Pancreas (tissue), 10 donors: ENCODE measurements at regions not wholly inside any gene's neighbourhood (a gene's known extent, or its start where the extent isn't known, plus 50 kb on each side); places are given as distances from the start of the nearest gene placed in this dataset.

Experiments
- ATAC-seq, 4 donors: fragments of 200-7000 bp; cut with Tn5 transposase; one replicate each; pipeline versions ENCODE4 v1.8.0 to v1.9.1; 2020; ENCODE audit warnings: mild to moderate bottlenecking in 4 of 4, moderate library complexity in 4 of 4
- DNase-seq, 6 donors: peaks; one replicate each; pipeline ENCODE4 v3.0.0-alpha.2; 2020
- FAIRE-seq: peaks from 2 replicates; lab custom pipeline; 2012; peaks lifted over from hg19 to GRCh38; lab: Jason Lieb, UNC
- H3K27ac ChIP-seq, 4 donors: fragments of 200-600 bp; sonication (generic); 1 replicate in 3 of 4; 2 replicates in 1 of 4; pipeline versions ENCODE4 v1.5.0 to v1.8.0; 2020
- H3K27me3 ChIP-seq, 4 donors: fragments of 200-600 bp; one replicate each; pipeline ENCODE4 v1.8.0; 2021
- H3K36me3 ChIP-seq, 3 donors: fragments of 200-600 bp; sonication (generic) in 1 of 3; one replicate each; pipeline versions ENCODE4 v1.5.0 to v1.8.0; 2020 to 2021
- H3K4me1 ChIP-seq, 3 donors: fragments of 200-600 bp; one replicate each; pipeline ENCODE4 v1.8.0; 2021
- H3K4me3 ChIP-seq, 4 donors: fragments of 200-600 bp; sonication (generic) in 2 of 4; one replicate each; pipeline versions ENCODE4 v1.5.0 to v1.8.0; 2020 to 2021
- H3K9me3 ChIP-seq, 4 donors: fragments of 200-600 bp; one replicate each; pipeline ENCODE4 v1.8.0; 2021
- WGBS, 2 donors: extraction: QIAGEN DNeasy Blood & Tissue Kit; methylation state at CpG; one replicate each; pipeline ENCODE4 v1.1.7; 2013; 5-methylcytosine and 5-hydroxymethylcytosine counted together
- intact Hi-C, 3 donors: fragments of 100-400 bp; cut with DNase I; formaldehyde crosslinking; loops; one replicate each; pipeline versions ENCODE4 v1.11.1 to v1.14.2; 2022
- TF ChIP-seq, protein P1 (sequence below), 4 donors: fragments of 200-600 bp; sonication (generic) in 3 of 4; IDR thresholded peaks; one replicate each; pipeline versions ENCODE4 v1.5.0 to v1.8.0; 2021; ENCODE audit warnings: antibody characterized with exemption in 4 of 4
- donor health status: healthy with polysubstance abuse.
- donor health status: DM: no; HTN: no; CAD: no; lungs with moderate emphysema.
- donor health status: DM: no; HTN: no; CAD: no.
- donor health status: control.
- donor health status: control.
- donor health status: Bipolar disorder and iron deficiency.
- donor health status: DM: yes; HTN: yes; CAD: no.
- donor health status: DM: no; HTN: no; CAD: no.
- donor health status: DM: no; HTN: no; CAD: no.
- donor health status: DM: yes; HTN: yes; CAD: no.

DNA sequence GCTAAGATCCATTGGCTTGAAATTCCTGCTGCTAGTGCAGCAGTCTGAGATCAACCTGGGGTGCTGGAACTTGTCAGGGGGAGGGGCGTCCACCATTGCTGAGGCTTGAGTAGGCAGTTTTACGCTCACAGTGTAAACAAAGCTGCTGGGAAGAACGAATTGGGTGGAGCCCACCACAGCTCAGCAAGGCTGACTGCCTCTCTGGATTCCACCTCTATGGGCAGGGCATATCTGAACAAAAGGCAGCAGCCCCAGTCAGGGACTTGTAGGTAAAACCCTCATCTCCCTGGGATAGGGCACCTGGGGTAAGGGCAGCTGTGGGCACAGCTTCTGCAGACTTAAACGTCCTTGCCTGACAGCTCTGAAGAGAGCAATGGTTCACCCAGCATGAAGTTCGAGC, 191.7 kb downstream of the ALG10B start:
- FAIRE-seq (no peak), DNase-seq (no peak), ATAC-seq (no peak)
- no peak overlapping the region for H3K27ac ChIP-seq
- no peaks in the 10 kb centered on the region for H3K4me1 ChIP-seq
- H3K4me3 ChIP-seq: no peak overlapping the region
- WGBS, 2 donors: 18 to 26% methylated on average over 5 of the region's 5 CpGs
- intact Hi-C loops: no loop called here
- no peaks in the 10 kb centered on the region for H3K36me3 ChIP-seq
- no peaks in the 10 kb centered on the region for H3K27me3 ChIP-seq
- no peaks in the 10 kb centered on the region for H3K9me3 ChIP-seq
- TF ChIP-seq, protein P1, sequence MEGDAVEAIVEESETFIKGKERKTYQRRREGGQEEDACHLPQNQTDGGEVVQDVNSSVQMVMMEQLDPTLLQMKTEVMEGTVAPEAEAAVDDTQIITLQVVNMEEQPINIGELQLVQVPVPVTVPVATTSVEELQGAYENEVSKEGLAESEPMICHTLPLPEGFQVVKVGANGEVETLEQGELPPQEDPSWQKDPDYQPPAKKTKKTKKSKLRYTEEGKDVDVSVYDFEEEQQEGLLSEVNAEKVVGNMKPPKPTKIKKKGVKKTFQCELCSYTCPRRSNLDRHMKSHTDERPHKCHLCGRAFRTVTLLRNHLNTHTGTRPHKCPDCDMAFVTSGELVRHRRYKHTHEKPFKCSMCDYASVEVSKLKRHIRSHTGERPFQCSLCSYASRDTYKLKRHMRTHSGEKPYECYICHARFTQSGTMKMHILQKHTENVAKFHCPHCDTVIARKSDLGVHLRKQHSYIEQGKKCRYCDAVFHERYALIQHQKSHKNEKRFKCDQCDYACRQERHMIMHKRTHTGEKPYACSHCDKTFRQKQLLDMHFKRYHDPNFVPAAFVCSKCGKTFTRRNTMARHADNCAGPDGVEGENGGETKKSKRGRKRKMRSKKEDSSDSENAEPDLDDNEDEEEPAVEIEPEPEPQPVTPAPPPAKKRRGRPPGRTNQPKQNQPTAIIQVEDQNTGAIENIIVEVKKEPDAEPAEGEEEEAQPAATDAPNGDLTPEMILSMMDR (IDR thresholded peaks at IDR 0.05): no peak

DNA sequence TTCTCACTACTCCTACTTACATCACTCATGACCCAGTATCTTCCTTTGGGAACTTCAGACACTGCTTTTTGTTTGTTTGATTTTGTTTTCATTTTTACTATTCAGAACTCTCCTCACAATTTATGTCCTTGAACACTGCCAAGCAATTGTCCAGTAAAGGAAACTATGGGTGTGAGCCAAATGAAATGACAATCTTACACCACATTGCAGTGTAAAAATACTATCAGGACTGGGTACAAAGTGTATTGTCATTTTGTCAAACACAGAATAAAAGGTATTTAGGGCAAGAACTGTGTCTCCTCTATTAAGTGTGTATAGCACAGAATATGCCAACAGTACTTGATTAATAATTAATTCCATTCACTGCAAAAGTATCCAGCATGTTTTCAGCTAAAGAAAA, 199.3 kb downstream of the ALG10B start:
- no peak for FAIRE-seq
- Histone ChIP-seq H3K36me3 (no peaks in the 10 kb centered on the region), H3K27me3 (no peaks in the 10 kb centered on the region), H3K4me1 (peaks cover 0 to 4% (median 0%) of the 10 kb centered on the region in 3 donors), H3K4me3 (no peak overlapping the region), H3K9me3 (no peaks in the 10 kb centered on the region), H3K27ac (no peak overlapping the region)
- TF ChIP-seq, protein P1 (IDR thresholded peaks at IDR 0.05): no peak
- DNase-seq: no peak
- intact Hi-C loops: no loop called here
- ATAC-seq: no peak

DNA sequence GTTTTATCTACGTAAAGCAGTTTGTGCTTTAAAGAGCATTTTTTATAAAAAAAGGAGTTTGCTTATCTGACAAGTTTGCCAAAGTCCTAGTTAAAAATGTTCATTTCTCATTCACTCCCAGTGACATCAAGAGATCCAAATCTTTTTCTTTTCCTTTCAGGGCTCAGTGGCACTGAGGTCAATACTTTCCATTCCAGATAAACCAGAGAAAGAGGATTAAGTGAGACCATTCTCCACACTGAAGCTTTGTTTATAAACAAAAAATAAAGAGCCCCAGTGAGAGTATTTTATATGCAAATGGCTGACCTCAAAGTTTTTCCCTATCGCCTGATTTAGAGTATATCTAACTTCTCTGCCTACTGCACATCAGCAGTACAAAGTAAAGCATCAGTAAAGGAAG, 199.8 kb downstream of the ALG10B start:
- WGBS, 2 donors: 7 to 17% methylated on average over 2 of the region's 2 CpGs

DNA sequence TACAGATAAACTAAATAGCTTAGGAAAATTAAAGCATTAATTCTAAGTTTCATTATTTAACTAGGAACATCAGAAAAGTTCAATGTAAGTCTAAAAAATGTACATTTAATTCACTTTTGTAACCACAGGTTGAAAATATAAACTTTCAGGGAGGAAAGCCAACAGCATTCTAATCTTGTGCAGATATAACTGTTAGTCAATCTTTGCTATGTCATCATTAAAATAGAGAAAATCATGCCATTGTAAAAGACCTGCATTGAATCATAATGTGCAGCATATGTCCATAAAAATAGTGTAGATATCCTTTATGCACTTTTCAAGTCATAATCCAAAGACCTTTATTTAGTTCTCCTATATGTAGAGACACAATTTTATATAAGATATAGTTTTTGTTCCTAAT, 207.3 kb downstream of the ALG10B start:
- Histone ChIP-seq H3K36me3 (no peaks in the 10 kb centered on the region), H3K27me3 (peaks cover 0 to 4% (median 0%) of the 10 kb centered on the region in 4 donors), H3K4me1 (no peaks in the 10 kb centered on the region), H3K27ac (no peak overlapping the region), H3K9me3 (no peaks in the 10 kb centered on the region), H3K4me3 (no peak overlapping the region)
- TF ChIP-seq, protein P1 (IDR thresholded peaks at IDR 0.05): no peak
- ATAC-seq (no peak), FAIRE-seq (no peak), DNase-seq (no peak)
- intact Hi-C loops: no loop called here

More for the DNA sequence above, 199.8 kb downstream of the ALG10B start:
- TF ChIP-seq, protein P1 (IDR thresholded peaks at IDR 0.05): no peak
- Histone ChIP-seq H3K27ac (no peak overlapping the region), H3K4me1 (peaks cover 0 to 4% (median 0%) of the 10 kb centered on the region in 3 donors), H3K9me3 (no peaks in the 10 kb centered on the region), H3K4me3 (no peak overlapping the region), H3K27me3 (no peaks in the 10 kb centered on the region), H3K36me3 (no peaks in the 10 kb centered on the region)
- ATAC-seq: no peak
- DNase-seq: no peak
- FAIRE-seq: no peak
- intact Hi-C loops: no loop called here

DNA sequence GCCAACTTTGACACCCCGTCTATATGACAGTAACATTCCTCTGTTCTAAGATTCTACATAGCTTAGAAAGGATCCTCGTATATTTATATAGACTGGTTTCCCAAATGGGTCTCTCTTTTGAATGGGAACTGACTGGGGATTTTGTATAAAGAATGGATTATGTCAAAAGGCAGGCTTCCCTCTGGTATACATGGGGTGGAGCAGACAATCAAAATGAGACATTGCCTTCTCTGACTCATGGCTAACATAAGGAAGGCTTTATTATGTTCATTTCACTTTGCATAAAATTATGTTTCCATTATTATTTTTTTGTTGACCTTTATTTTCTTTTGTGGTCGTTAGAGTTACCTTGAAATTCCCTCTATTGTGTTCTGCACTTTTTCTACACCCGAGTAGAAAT, 211.1 kb downstream of the ALG10B start:
- intact Hi-C loops: no loop called here
- H3K9me3 ChIP-seq: no peaks in the 10 kb centered on the region
- H3K4me1 ChIP-seq: no peaks in the 10 kb centered on the region
- H3K36me3 ChIP-seq: no peaks in the 10 kb centered on the region
- FAIRE-seq (no peak), ATAC-seq (no peak), DNase-seq (no peak)
- WGBS, 2 donors: 29 to 44% methylated on average over 4 of the region's 4 CpGs
- H3K4me3 ChIP-seq: no peak overlapping the region
- TF ChIP-seq, protein P1 (IDR thresholded peaks at IDR 0.05): no peak
- no peak overlapping the region for H3K27ac ChIP-seq
- peaks cover 0 to 4% (median 0%) of the 10 kb centered on the region in 4 donors for H3K27me3 ChIP-seq
